IMR-90 (cell line): ENCODE measurements at regions not wholly inside any gene's neighbourhood (a gene's known extent, or its start where the extent isn't known, plus 50 kb on each side); places are given as distances from the start of the nearest gene placed in this dataset.

Experiments
- ATAC-seq: fragments of 200-7000 bp; cut with Tn5 transposase; 2 replicates; pipeline ENCODE4 v1.9.1; 2020; ENCODE audit warnings: low read depth, mild to moderate bottlenecking, moderate library complexity
- BruUV-seq: library from RNA; stranded (reverse); fragments of 400-500 nt; replicated peaks from 2 replicates; lab custom pipeline; 2021; lab: Mats Ljungman, UMichigan
- CTCF ChIA-PET: fragments of 300-600 bp; formaldehyde crosslinking; extraction: SDS; loops from one replicate; lab custom pipeline; 2021; ENCODE audit warnings: antibody characterized with exemption; lab: Yijun Ruan, JAX
- POLR2A ChIA-PET: fragments of 300-600 bp; sonication (Branson Sonifier 250); formaldehyde crosslinking; loops from one replicate; lab custom pipeline; 2022; ENCODE audit warnings: antibody characterized with exemption; ENCODE audit not compliant: unreplicated experiment; lab: Charles Lee
- DNase-seq: peaks from one replicate; pipeline ENCODE4 v3.0.0; 2013
- H2AFZ ChIP-seq: replicated peaks from 2 replicates; pipeline ENCODE3; 2013; ENCODE audit warnings: low read length, mild to moderate bottlenecking; ENCODE audit not compliant: poor library complexity
- H2AK5ac ChIP-seq: 2 replicates; pipeline ENCODE4 v1.6.1; 2013; ENCODE audit warnings: low read depth, low read length, inconsistent platforms
- H2AK9ac ChIP-seq: replicated peaks from 2 replicates; pipeline ENCODE3; 2013; ENCODE audit warnings: mild to moderate bottlenecking, low read depth, low read length, moderate library complexity; ENCODE audit not compliant: poor library complexity
- H2BK120ac ChIP-seq: 2 replicates; pipeline ENCODE4 v1.6.1; 2013; ENCODE audit warnings: low read depth, low read length, inconsistent platforms
- H2BK15ac ChIP-seq: 3 replicates; pipeline ENCODE4 v1.6.1; 2013; ENCODE audit warnings: low read depth, low read length, inconsistent platforms
- H2BK20ac ChIP-seq: 2 replicates; pipeline ENCODE4 v1.6.1; 2013; ENCODE audit warnings: low read depth, mild to moderate bottlenecking, inconsistent platforms, low read length, moderate library complexity
- H2BK5ac ChIP-seq: 2 replicates; pipeline ENCODE4 v1.6.1; 2013; ENCODE audit warnings: mild to moderate bottlenecking, low read depth, low read length, inconsistent platforms; ENCODE audit not compliant: poor library complexity, severe bottlenecking
- H3K14ac ChIP-seq: replicated peaks from 2 replicates; pipeline ENCODE4 v1.6.1; 2013; ENCODE audit warnings: low read depth, low read length, inconsistent platforms
- H3K18ac ChIP-seq: 2 replicates; pipeline ENCODE4 v1.6.1; 2013; ENCODE audit warnings: low read depth, low read length, control low read depth
- H3K23ac ChIP-seq: 2 replicates; pipeline ENCODE4 v1.6.1; 2013; ENCODE audit warnings: low read depth, low read length, inconsistent platforms
- H3K27ac ChIP-seq: 2 replicates; pipeline ENCODE4 v1.5.1; 2013; ENCODE audit warnings: mild to moderate bottlenecking, control low read depth, low read length; ENCODE audit not compliant: insufficient read depth
- H3K27me3 ChIP-seq: 2 replicates; pipeline ENCODE4 v1.6.1; 2013; ENCODE audit warnings: low read length; ENCODE audit not compliant: control insufficient read depth, insufficient read depth
- H3K36me3 ChIP-seq: 2 replicates; pipeline ENCODE4 v1.6.1; 2013; ENCODE audit warnings: low read length, mixed read lengths; ENCODE audit not compliant: control insufficient read depth, insufficient read depth
- H3K4ac ChIP-seq: 2 replicates; pipeline ENCODE4 v1.6.1; 2013; ENCODE audit warnings: low read depth, low read length, inconsistent platforms
- H3K4me1 ChIP-seq: 2 replicates; pipeline ENCODE4 v1.6.1; 2013; ENCODE audit warnings: low read length, mixed read lengths; ENCODE audit not compliant: control insufficient read depth, insufficient read depth
- H3K4me2 ChIP-seq: 2 replicates; pipeline ENCODE4 v1.6.1; 2013; ENCODE audit warnings: low read depth, mild to moderate bottlenecking, control low read depth, low read length, moderate library complexity
- H3K4me3 ChIP-seq: 2 replicates; pipeline ENCODE4 v1.5.1; 2013; ENCODE audit warnings: low read depth, mild to moderate bottlenecking, control low read depth, low read length, moderate library complexity; ENCODE audit not compliant: insufficient read depth
- H3K56ac ChIP-seq: 2 replicates; pipeline ENCODE4 v1.6.1; 2013; ENCODE audit warnings: low read length, inconsistent platforms; ENCODE audit not compliant: insufficient read depth; ENCODE audit errors: extremely low read depth
- H3K79me1 ChIP-seq, 2 experiments: 2 replicates each; pipeline ENCODE4 v1.6.1; 2013; ENCODE audit warnings: low read length in 2 of 2, inconsistent platforms in 1 of 2, low read depth in 1 of 2
- H3K9ac ChIP-seq: 2 replicates; pipeline ENCODE4 v1.6.1; 2013; ENCODE audit warnings: low read depth, low read length, control low read depth
- H3K9me1 ChIP-seq: 2 replicates; pipeline ENCODE4 v1.6.1; 2013; ENCODE audit warnings: low read length, inconsistent platforms; ENCODE audit not compliant: insufficient read depth
- H3K9me3 ChIP-seq: 2 replicates; pipeline ENCODE4 v1.6.1; 2013; ENCODE audit warnings: low read length; ENCODE audit not compliant: control insufficient read depth, insufficient read depth
- H4K20me1 ChIP-seq: 2 replicates; pipeline ENCODE4 v1.6.1; 2013; ENCODE audit warnings: low read length, inconsistent platforms; ENCODE audit not compliant: insufficient read depth
- H4K5ac ChIP-seq: 2 replicates; pipeline ENCODE4 v1.6.1; 2013; ENCODE audit warnings: mild to moderate bottlenecking, low read depth, low read length, control low read depth
- H4K8ac ChIP-seq, 2 experiments: 2 replicates each; pipeline ENCODE4 v1.6.1; 2013; ENCODE audit warnings: low read depth in 2 of 2, low read length in 2 of 2, control low read depth in 1 of 2, inconsistent platforms in 1 of 2
- H4K91ac ChIP-seq: 2 replicates; pipeline ENCODE4 v1.6.1; 2013; ENCODE audit warnings: low read depth, low read length, inconsistent platforms; ENCODE audit not compliant: insufficient read depth
- CEBPB ChIP-seq: IDR thresholded peaks from 2 replicates; pipeline ENCODE4 v1.6.1; 2012; ENCODE audit warnings: low read depth, low read length, improper control_type of control experiment
- CHD1 ChIP-seq: IDR thresholded peaks from 2 replicates; pipeline ENCODE4 v1.6.1; 2012; ENCODE audit warnings: low read depth, low read length, improper control_type of control experiment
- CTCF ChIP-seq: conservative IDR thresholded peaks from 2 replicates; pipeline ENCODE4 v1.5.1; 2012; ENCODE audit warnings: mild to moderate bottlenecking, low read depth, low read length, improper control_type of control experiment
- FOS ChIP-seq: fragments of 150-350 bp; IDR thresholded peaks from 2 replicates; pipeline ENCODE4 v1.6.1; 2016; ENCODE audit warnings: low read depth, low read length
- MAFK ChIP-seq: IDR thresholded peaks from 2 replicates; pipeline ENCODE4 v1.6.1; 2012; ENCODE audit warnings: low read depth, low read length, improper control_type of control experiment
- MAZ ChIP-seq: IDR thresholded peaks from 2 replicates; pipeline ENCODE4 v1.6.1; 2012; ENCODE audit warnings: low read depth, mild to moderate bottlenecking, low read length, improper control_type of control experiment, moderate library complexity, borderline replicate concordance
- MXI1 ChIP-seq: IDR thresholded peaks from 2 replicates; pipeline ENCODE4 v1.6.1; 2012; ENCODE audit warnings: low read depth, mild to moderate bottlenecking, low read length, moderate library complexity, borderline replicate concordance
- NFE2L2 ChIP-seq: fragments of 150-350 bp; IDR thresholded peaks from 2 replicates; pipeline ENCODE4 v1.6.1; 2016; ENCODE audit warnings: low read depth, mild to moderate bottlenecking, low read length
- POLR2A ChIP-seq: IDR thresholded peaks from 2 replicates; pipeline ENCODE4 v1.6.1; 2012; ENCODE audit warnings: mild to moderate bottlenecking, low read depth, low read length
- RAD21 ChIP-seq: IDR thresholded peaks from 2 replicates; pipeline ENCODE4 v1.6.1; 2012; ENCODE audit warnings: low read length, improper control_type of control experiment
- RCOR1 ChIP-seq: IDR thresholded peaks from 2 replicates; pipeline ENCODE4 v1.6.1; 2012; ENCODE audit warnings: mild to moderate bottlenecking, low read length, improper control_type of control experiment; ENCODE audit not compliant: insufficient replicate concordance
- RFX5 ChIP-seq: IDR thresholded peaks from 2 replicates; pipeline ENCODE4 v1.8.0; 2012; ENCODE audit warnings: low read depth, mild to moderate bottlenecking, low read length, moderate library complexity
- SMC3 ChIP-seq: fragments of 150-350 bp; IDR thresholded peaks from 2 replicates; pipeline ENCODE4 v1.6.1; 2016; ENCODE audit warnings: low read depth, mild to moderate bottlenecking, antibody characterized with exemption, low read length, moderate library complexity
- USF2 ChIP-seq: fragments of 150-350 bp; IDR thresholded peaks from 2 replicates; pipeline ENCODE4 v1.6.1; 2017; ENCODE audit warnings: mild to moderate bottlenecking, antibody characterized with exemption, low read length, low read depth
- dilution Hi-C: fragments of 300-500 bp; cut with HindIII; formaldehyde crosslinking; loops from one replicate; pipeline ENCODE4 v1.14.3; 2018; ENCODE audit warnings: low sequenced_read_pairs; ENCODE audit not compliant: unreplicated experiment
- in situ Hi-C: fragments of 300-500 bp; cut with MboI; formaldehyde crosslinking; loops from 3 replicates; pipeline ENCODE4 v1.14.3; 2019; ENCODE audit warnings: low sequenced_read_pairs, inconsistent platforms, mixed read lengths
- intact Hi-C: fragments of 100-400 bp; cut with micrococcal nuclease; formaldehyde crosslinking; loops from 2 replicates; pipeline ENCODE4 v1.10.0; 2022

GRCh38 chr11:103637831-103638230 is 398.6 kb upstream of the DDI1 start:
- no peaks in the 10 kb centered on the region for H3K79me1 ChIP-seq
- no peak overlapping the region for H2BK15ac ChIP-seq
- H3K4me1 ChIP-seq = peaks cover 9% of the 10 kb centered on the region; the same call in 1 of the 2 replicates
- 0 out of 2 replicates have a peak, but pooled peaks have one; percentile 9 for ATAC-seq
- H3K14ac ChIP-seq = peak overlapping the region; percentile 57; the same call in 1 of the 2 replicates
- peak overlapping the region; percentile 2; the same call in 1 of the 2 replicates for H3K27ac ChIP-seq
- H3K4ac ChIP-seq = peak overlapping the region; percentile 30; the same call in 1 of the 2 replicates
- BruUV-seq = no TSS peak
- H3K23ac ChIP-seq = peak overlapping the region; percentile 26; the same call in 1 of the 2 replicates
- peak overlapping the region; percentile 73 for H2BK20ac ChIP-seq
- TF ChIP-seq POLR2A = no peak
- no peak for TF ChIP-seq MAFK
- TF ChIP-seq RCOR1 = no peak
- TF ChIP-seq SMC3 = no peak
- TF ChIP-seq MAZ = no peak
- no peak for TF ChIP-seq MXI1
- no peak for TF ChIP-seq USF2
- no peak for TF ChIP-seq CTCF
- TF ChIP-seq RAD21 = no peak
- TF ChIP-seq RFX5 = no peak
- no peak for TF ChIP-seq NFE2L2
- no peak for TF ChIP-seq FOS
- no peak for TF ChIP-seq CHD1
- TF ChIP-seq CEBPB = no peak
- peak overlapping the region; percentile 18; the same call in 1 of the 2 replicates for H3K18ac ChIP-seq
- no peak overlapping the region for H2AK9ac ChIP-seq
- peak overlapping the region; percentile 77 for H2BK120ac ChIP-seq
- H4K8ac ChIP-seq = peak overlapping the region in 1 of 2 experiments; percentile 14; a peak in 2 of 4 replicates
- no peaks in the 10 kb centered on the region for H4K20me1 ChIP-seq
- H4K91ac ChIP-seq = peak overlapping the region; percentile 36
- no peak overlapping the region for H3K4me3 ChIP-seq
- no peak overlapping the region for H3K56ac ChIP-seq
- intact Hi-C loops = no loop called here
- no peak overlapping the region for H3K9ac ChIP-seq
- no peak for DNase-seq
- H2AK5ac ChIP-seq = peak overlapping the region; percentile 50; the same call in 1 of the 2 replicates
- dilution Hi-C loops = no loop called here
- H3K4me2 ChIP-seq = no peak overlapping the region
- H3K9me1 ChIP-seq = peaks cover 6% of the 10 kb centered on the region
- in situ Hi-C loops = no loop called here
- peak overlapping the region; percentile 37 for H2BK5ac ChIP-seq
- CTCF ChIA-PET = no interaction called here
- H3K36me3 ChIP-seq = no peaks in the 10 kb centered on the region
- H3K27me3 ChIP-seq = no peaks in the 10 kb centered on the region
- H3K9me3 ChIP-seq = no peaks in the 10 kb centered on the region
- H4K5ac ChIP-seq = peak overlapping the region; percentile 15
- H2AFZ ChIP-seq = no peak overlapping the region
- POLR2A ChIA-PET = no interaction called here
